Mammary epithelial cell (primary cell): ENCODE measurements at regions not wholly inside any gene's neighbourhood (a gene's known extent, or its start where the extent isn't known, plus 50 kb on each side); places are given as distances from the start of the nearest gene placed in this dataset.

Experiments used
- CTCF ChIP-seq, 2 donors: IDR thresholded peaks in 1 of 2; conservative IDR thresholded peaks in 1 of 2; 2 replicates each; pipeline ENCODE4 v1.5.1; 2011 to 2012; ENCODE audit warnings: inconsistent platforms in 2 of 2, low read length in 2 of 2, mild to moderate bottlenecking in 2 of 2, control low read depth in 1 of 2, low read depth in 1 of 2; ENCODE audit not compliant: insufficient read depth in 1 of 2; ENCODE audit errors: extremely low read depth in 1 of 2
- EZH2 ChIP-seq: IDR thresholded peaks from 2 replicates; pipeline ENCODE4 v1.6.1; 2012; ENCODE audit warnings: low read length, inconsistent platforms, borderline replicate concordance

- TF ChIP-seq CTCF (conservative IDR thresholded peaks at IDR 0.05 in 1 of 2, IDR thresholded peaks at IDR 0.05 in 1 of 2; ENCODE audit: extremely low read depth in 1 of 2, insufficient read depth in 1 of 2, low read depth in 1 of 2, low read length in 2 of 2) (no peak), EZH2 (no peak)
These were observed 77.7 kb upstream of the GADD45A start for GRCh38 chr1:67607286-67607685.
